GM20000 (cell line): ENCODE measurements at regions not wholly inside any gene's neighbourhood (a gene's known extent, or its start where the extent isn't known, plus 50 kb on each side); places are given as distances from the start of the nearest gene placed in this dataset.

Experiments used
- DNase-seq: peaks from one replicate; pipeline ENCODE4 v3.0.0; 2012; ENCODE audit warnings: low spot score
- CTCF ChIP-seq: IDR thresholded peaks from 2 replicates; pipeline ENCODE4 v1.5.1; 2012; ENCODE audit warnings: mild to moderate bottlenecking, control low read depth; ENCODE audit errors: extremely low read depth, missing control alignments

GRCh38 chr1:73775896-73776295 lies 422.1 kb downstream of the LRRIQ3 start:
- no peak for DNase-seq
- no peak for TF ChIP-seq CTCF

- TF ChIP-seq CTCF = no peak
- DNase-seq = no peak
These were observed 425.0 kb downstream of the LRRIQ3 start for GRCh38 chr1:73772941-73773340.

DNA sequence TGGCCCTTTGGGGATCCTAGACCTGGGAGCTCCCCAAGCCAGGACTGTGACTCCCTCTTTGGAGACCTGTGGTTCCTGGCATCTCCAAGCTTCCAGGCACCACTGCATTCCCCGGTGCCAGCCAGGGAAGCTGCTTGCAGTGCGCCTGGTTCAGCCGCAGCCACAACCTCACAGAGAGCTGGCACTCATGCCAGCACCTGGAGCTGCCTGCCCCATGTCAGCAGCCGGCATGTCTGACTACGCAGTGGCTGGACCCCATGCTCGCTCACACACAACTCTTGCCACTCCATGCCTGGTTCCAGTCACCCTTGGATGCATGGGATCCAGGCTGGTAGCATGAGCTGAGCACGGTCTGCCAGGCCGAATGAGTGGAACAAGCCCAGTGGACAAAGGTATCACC lies 426.6 kb downstream of the LRRIQ3 start:
- no peak for TF ChIP-seq CTCF
- DNase-seq = no peak

- no peak for DNase-seq
- TF ChIP-seq CTCF = no peak
These were observed 427.7 kb downstream of the LRRIQ3 start for GRCh38 chr1:73770109-73770905.

DNA sequence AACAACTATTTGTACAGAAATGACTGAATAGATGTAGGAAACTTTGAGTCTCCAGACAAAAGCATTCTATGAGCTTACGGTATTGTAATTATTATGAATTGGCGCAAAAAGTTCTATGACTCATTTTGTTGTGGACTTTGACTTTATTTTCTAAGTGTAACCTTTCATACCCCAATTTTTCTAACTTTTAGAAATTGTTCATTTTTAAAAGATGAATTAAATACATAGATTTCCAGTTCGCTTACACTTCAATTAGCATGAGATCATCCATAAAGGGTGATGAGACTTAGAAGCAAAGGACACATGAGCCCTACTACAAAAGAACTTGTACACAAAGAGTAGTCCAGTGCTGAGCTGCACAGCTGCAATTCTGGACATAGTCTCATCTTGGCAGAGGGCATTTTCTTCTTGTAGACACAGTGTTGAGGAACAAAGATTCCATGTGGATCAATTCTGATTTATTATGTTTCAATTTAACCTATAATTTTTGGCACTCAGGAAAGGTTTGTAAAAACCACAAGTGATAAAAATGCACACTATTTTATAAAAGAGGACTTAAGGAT lies 431.1 kb downstream of the LRRIQ3 start:
- TF ChIP-seq CTCF = no peak
- DNase-seq = no peak

GRCh38 chr1:73765551-73766233 lies 432.3 kb downstream of the LRRIQ3 start:
- no peak for TF ChIP-seq CTCF
- DNase-seq = no peak

GRCh38 chr1:73761559-73761958 lies 436.4 kb downstream of the LRRIQ3 start:
- no peak for DNase-seq
- TF ChIP-seq CTCF = no peak
